ENCODE measurements at regions not wholly inside any gene's neighbourhood (a gene's known extent, or its start where the extent isn't known, plus 50 kb on each side); places are given as distances from the start of the nearest gene placed in this dataset.

- TF ChIP-seq Cebpa-rat (IDR thresholded peaks at IDR 0.05) = no peak
- no peaks in the 10 kb centered on the region for H3K4me1 ChIP-seq
- no peak overlapping the region for H3K9ac ChIP-seq
- no peak overlapping the region for H3K27ac ChIP-seq
- H3K36me3 ChIP-seq = no peaks in the 10 kb centered on the region
- H3K4me3 ChIP-seq = no peak overlapping the region
- no peaks in the 10 kb centered on the region for H3K27me3 ChIP-seq
- H4K20me1 ChIP-seq = no peaks in the 10 kb centered on the region
- H3K9me3 ChIP-seq (replicated peaks in 1 of 11) = no peaks in the 10 kb centered on the region
- no peak overlapping the region for H3K4me2 ChIP-seq
Measured at GRCh38 chr10:108452533-108452932, 1288.0 kb upstream of the SORCS1 start.

DNA sequence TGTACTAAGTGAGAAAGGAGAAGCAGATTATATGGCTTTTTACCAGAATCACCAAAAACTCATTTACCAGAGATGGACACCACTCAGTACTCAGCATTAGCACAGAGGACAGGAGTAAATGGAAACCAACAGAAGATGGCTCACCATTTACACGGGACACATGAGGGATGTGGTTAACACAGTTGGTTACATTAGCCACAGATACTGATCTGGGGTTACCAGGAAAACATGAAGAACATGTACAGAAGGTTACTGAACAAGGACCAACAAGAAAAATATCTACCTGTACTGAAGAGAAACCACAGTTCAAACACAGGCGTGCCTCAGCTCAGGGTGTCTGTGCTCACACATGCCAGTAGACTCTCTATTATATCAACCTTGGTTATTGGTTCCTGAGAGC lies 1285.8 kb upstream of the SORCS1 start:
- Histone ChIP-seq H3K4me2 (no peak overlapping the region), H3K36me3 (no peaks in the 10 kb centered on the region), H3K27me3 (no peaks in the 10 kb centered on the region), H3K4me3 (no peak overlapping the region), H3K9ac (no peak overlapping the region), H3K9me3 (replicated peaks in 1 of 11) (no peaks in the 10 kb centered on the region), H4K20me1 (no peaks in the 10 kb centered on the region), H3K4me1 (no peaks in the 10 kb centered on the region), H3K27ac (no peak overlapping the region)
- no peak for TF ChIP-seq Cebpa-rat (IDR thresholded peaks at IDR 0.05)

DNA sequence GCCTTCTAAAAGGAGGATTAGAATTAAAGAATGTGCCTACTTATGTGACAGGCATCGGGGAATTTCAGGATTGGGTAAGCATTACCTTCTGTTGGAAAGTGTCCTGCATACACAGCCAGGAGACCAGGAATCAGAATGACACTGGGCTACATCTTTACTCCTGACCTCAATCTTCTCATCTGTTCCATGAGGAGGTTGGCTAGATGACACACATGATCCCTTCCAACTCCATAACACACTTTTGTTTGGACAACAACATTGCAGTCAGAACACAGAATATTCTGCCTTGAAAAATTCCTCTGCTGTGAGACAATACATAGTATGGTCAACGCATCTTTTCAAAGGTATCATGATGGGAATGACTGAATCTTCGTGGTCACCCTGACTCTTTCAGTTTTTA lies 1281.2 kb upstream of the SORCS1 start:
- H3K27me3 ChIP-seq = no peaks in the 10 kb centered on the region
- no peaks in the 10 kb centered on the region for H3K36me3 ChIP-seq
- no peaks in the 10 kb centered on the region for H4K20me1 ChIP-seq
- TF ChIP-seq Cebpa-rat (IDR thresholded peaks at IDR 0.05) = no peak
- no peak overlapping the region for H3K27ac ChIP-seq
- H3K9me3 ChIP-seq (replicated peaks in 1 of 11) = no peaks in the 10 kb centered on the region
- no peak overlapping the region for H3K4me2 ChIP-seq
- H3K4me1 ChIP-seq = no peaks in the 10 kb centered on the region
- H3K4me3 ChIP-seq = no peak overlapping the region
- H3K9ac ChIP-seq = no peak overlapping the region

- Histone ChIP-seq H3K27ac (no peak overlapping the region), H4K20me1 (no peaks in the 10 kb centered on the region)
Measured at GRCh38 chr10:108443636-108444035, 1279.1 kb upstream of the SORCS1 start.

DNA sequence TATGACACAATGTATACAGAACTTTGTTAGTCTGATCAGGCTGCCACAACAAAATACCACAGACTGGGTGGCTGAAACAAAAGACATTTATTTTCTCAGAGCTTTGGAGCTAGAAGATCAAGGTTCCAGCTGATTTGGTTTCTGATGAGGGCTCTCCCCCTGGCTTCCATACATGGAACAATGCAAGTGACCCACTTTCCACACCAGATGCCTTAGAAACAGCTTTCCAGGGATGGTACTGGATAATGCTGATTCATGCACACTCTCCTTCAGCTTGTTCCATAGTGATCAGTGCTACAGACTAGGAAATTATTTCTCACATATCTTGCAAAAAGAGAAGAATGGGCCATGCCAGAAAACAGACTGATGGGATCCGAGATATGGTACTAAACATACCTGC lies 1274.9 kb upstream of the SORCS1 start:
- H3K4me1 ChIP-seq = no peaks in the 10 kb centered on the region
- no peaks in the 10 kb centered on the region for H4K20me1 ChIP-seq
- no peak overlapping the region for H3K4me2 ChIP-seq
- no peaks in the 10 kb centered on the region for H3K36me3 ChIP-seq
- no peak overlapping the region for H3K9ac ChIP-seq
- H3K27ac ChIP-seq = no peak overlapping the region
- H3K27me3 ChIP-seq = no peaks in the 10 kb centered on the region
- no peak overlapping the region for H3K4me3 ChIP-seq
- H3K9me3 ChIP-seq (replicated peaks in 1 of 11) = no peaks in the 10 kb centered on the region
- TF ChIP-seq Cebpa-rat (IDR thresholded peaks at IDR 0.05) = no peak

More at GRCh38 chr10:108443636-108444035, 1279.1 kb upstream of the SORCS1 start:
- Histone ChIP-seq H3K9ac (no peak overlapping the region), H3K4me3 (no peak overlapping the region), H3K27me3 (no peaks in the 10 kb centered on the region), H3K9me3 (replicated peaks in 1 of 11) (no peaks in the 10 kb centered on the region), H3K4me1 (no peaks in the 10 kb centered on the region), H3K4me2 (no peak overlapping the region), H3K36me3 (no peaks in the 10 kb centered on the region)
- TF ChIP-seq Cebpa-rat (IDR thresholded peaks at IDR 0.05) = no peak

DNA sequence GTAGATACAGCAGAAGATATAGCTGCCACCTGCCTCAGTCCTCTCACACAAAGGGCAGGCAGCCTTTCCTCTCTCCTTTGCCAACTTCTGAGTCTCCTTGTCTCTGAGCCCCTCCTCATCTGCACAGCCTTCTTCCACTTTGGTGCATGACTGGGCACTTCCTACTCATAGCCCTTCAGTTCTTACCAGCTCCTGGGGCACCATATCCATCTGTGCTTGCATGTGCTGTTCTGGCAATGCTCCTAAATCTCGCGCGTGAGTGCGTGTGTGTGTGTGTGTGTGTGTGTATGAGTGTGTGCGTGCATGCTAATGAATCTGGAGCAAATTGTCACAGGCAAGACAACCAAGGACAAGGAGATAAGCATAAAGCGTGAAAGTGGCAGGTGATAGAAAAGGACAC lies 1271.6 kb upstream of the SORCS1 start:
- Histone ChIP-seq H3K4me2 (no peak overlapping the region), H3K36me3 (no peaks in the 10 kb centered on the region), H4K20me1 (no peaks in the 10 kb centered on the region), H3K27me3 (no peaks in the 10 kb centered on the region), H3K4me1 (no peaks in the 10 kb centered on the region), H3K4me3 (no peak overlapping the region), H3K27ac (no peak overlapping the region), H3K9me3 (replicated peaks in 1 of 11) (no peaks in the 10 kb centered on the region; a peak in 1 of 22 replicates), H3K9ac (no peak overlapping the region)
- no peak for TF ChIP-seq Cebpa-rat (IDR thresholded peaks at IDR 0.05)

DNA sequence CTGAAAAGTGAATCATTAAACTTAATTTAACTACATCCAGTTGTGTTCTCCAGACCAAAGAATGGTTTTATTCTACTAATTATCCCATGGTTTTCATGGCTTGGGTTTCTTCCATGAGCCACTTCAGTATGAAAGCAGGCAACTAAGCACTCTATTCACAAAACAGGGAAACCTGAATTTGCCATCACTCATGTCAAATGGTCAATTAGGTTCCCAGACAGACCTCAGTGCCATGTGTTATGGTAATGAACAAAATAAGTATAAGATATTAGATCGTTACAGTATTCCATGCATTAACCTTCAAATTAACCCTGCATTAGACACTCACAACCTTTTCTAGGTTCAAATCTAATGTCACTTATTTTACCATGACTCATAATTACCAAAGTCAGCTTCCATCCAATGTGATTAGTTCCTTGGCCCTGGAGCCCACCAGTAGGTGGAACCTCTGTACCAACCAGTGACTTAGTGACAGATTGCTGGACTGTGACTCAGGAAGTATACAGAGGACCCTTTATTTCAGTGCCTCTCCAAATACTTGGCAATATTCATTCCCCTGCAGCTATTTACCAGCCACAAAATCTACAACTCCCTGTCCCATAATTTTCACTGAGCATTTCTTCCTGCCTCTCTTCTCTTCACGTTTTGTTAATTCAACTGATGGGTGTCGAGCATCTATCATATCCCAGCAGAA lies 1270.2 kb upstream of the SORCS1 start:
- Histone ChIP-seq H3K27me3 (no peaks in the 10 kb centered on the region), H3K4me3 (no peak overlapping the region), H3K9me3 (replicated peaks in 1 of 11) (no peaks in the 10 kb centered on the region; a peak in 1 of 22 replicates), H3K9ac (no peak overlapping the region), H3K4me2 (no peak overlapping the region), H3K27ac (no peak overlapping the region), H4K20me1 (no peaks in the 10 kb centered on the region), H3K36me3 (no peaks in the 10 kb centered on the region), H3K4me1 (no peaks in the 10 kb centered on the region)
- TF ChIP-seq Cebpa-rat (IDR thresholded peaks at IDR 0.05) = no peak

- Histone ChIP-seq H3K4me1 (peaks cover 0 to 10% (median 0%) of the 10 kb centered on the region in 10 experiments; a peak in 1 of 20 replicates), H3K36me3 (no peaks in the 10 kb centered on the region), H3K4me3 (no peak overlapping the region), H3K9ac (no peak overlapping the region), H4K20me1 (no peaks in the 10 kb centered on the region), H3K9me3 (replicated peaks in 1 of 11) (no peaks in the 10 kb centered on the region; a peak in 1 of 22 replicates), H3K4me2 (no peak overlapping the region), H3K27me3 (no peaks in the 10 kb centered on the region), H3K27ac (no peak overlapping the region)
- TF ChIP-seq Cebpa-rat (IDR thresholded peaks at IDR 0.05) = no peak
Measured at GRCh38 chr10:108427146-108427545, 1262.6 kb upstream of the SORCS1 start.

- no peaks in the 10 kb centered on the region for H3K27me3 ChIP-seq
- no peaks in the 10 kb centered on the region for H3K36me3 ChIP-seq
- no peaks in the 10 kb centered on the region for H4K20me1 ChIP-seq
- TF ChIP-seq Cebpa-rat (IDR thresholded peaks at IDR 0.05) = no peak
- no peaks in the 10 kb centered on the region for H3K9me3 ChIP-seq (replicated peaks in 1 of 11)
- H3K9ac ChIP-seq = no peak overlapping the region
- H3K4me3 ChIP-seq = no peak overlapping the region
- H3K4me2 ChIP-seq = no peak overlapping the region
- no peak overlapping the region for H3K27ac ChIP-seq
- H3K4me1 ChIP-seq = peaks cover 0 to 10% (median 0%) of the 10 kb centered on the region in 10 experiments; a peak in 1 of 20 replicates
Measured at GRCh38 chr10:108425283-108425964, 1260.9 kb upstream of the SORCS1 start.

DNA sequence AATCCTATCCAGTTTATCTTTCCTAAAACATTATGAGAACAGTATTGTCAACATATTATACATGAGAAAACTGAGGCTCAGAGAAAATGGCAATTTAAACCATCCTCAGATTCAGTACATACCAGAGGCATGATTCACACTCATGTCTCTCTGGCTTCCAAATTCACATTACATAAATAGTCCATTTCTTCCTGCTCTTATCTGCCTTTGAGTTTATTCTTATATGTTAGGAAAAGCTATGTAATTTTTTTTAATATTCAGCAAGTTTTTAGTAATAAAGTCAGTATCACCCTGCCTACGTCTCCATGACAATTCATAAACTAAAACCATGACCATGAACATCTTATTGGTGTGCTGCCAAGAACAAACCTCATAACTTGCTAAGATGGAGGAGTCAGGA lies 1260.2 kb upstream of the SORCS1 start:
- Histone ChIP-seq H3K4me3 (no peak overlapping the region), H3K27ac (no peak overlapping the region), H3K36me3 (no peaks in the 10 kb centered on the region), H3K4me2 (no peak overlapping the region), H3K9ac (no peak overlapping the region), H3K9me3 (replicated peaks in 1 of 11) (no peaks in the 10 kb centered on the region), H3K4me1 (peaks cover 0 to 10% (median 0%) of the 10 kb centered on the region in 10 experiments; a peak in 1 of 20 replicates), H4K20me1 (no peaks in the 10 kb centered on the region), H3K27me3 (no peaks in the 10 kb centered on the region)
- no peak for TF ChIP-seq Cebpa-rat (IDR thresholded peaks at IDR 0.05)

All from BLaER1 treated with 17β-estradiol and CSF1 and Interleukin-3, amounts not matched to agents 10 nM and 100 nM (cell line).